OCI-LY3 (cell line): ENCODE measurements at regions not wholly inside any gene's neighbourhood (a gene's known extent, or its start where the extent isn't known, plus 50 kb on each side); places are given as distances from the start of the nearest gene placed in this dataset.

Experiments used
- H2AFZ ChIP-seq: fragments of 200-600, 300-600 bp; shearing (Covaris generic); 2 replicates; pipeline ENCODE4 v1.6.0; 2014; ENCODE audit warnings: antibody characterized with exemption, low read depth, low read length
- H3K27ac ChIP-seq: fragments of 200-600, 300-600 bp; sonication (generic); 2 replicates; pipeline ENCODE4 v1.5.1; 2014; ENCODE audit warnings: mild to moderate bottlenecking, low read length, moderate library complexity, mixed read lengths
- H3K27me3 ChIP-seq: fragments of 200-600, 300-600 bp; sonication (generic); 2 replicates; pipeline ENCODE4 v1.6.1; 2014; ENCODE audit warnings: low read depth, low read length, mixed read lengths
- H3K36me3 ChIP-seq: fragments of 200-600, 300-600 bp; sonication (generic); replicated peaks from 2 replicates; pipeline ENCODE3; 2014; ENCODE audit warnings: low read depth, low read length, mixed read lengths
- H3K4me1 ChIP-seq: fragments of 300-600, 200-600 bp; sonication (generic); 2 replicates; pipeline ENCODE4 v1.6.1; 2014; ENCODE audit warnings: low read length, mixed read lengths
- H3K4me2 ChIP-seq: fragments of 200-600, 300-600 bp; sonication (generic); 2 replicates; pipeline ENCODE4 v1.6.1; 2014; ENCODE audit warnings: low read length, mixed read lengths
- H3K4me3 ChIP-seq: fragments of 300-600, 200-600 bp; sonication (generic); 2 replicates; pipeline ENCODE4 v1.5.1; 2014; ENCODE audit warnings: antibody characterized with exemption, mild to moderate bottlenecking, low read length, moderate library complexity
- H3K79me2 ChIP-seq: fragments of 300-600, 200-600 bp; shearing (Covaris generic); 2 replicates; pipeline ENCODE4 v1.6.1; 2014; ENCODE audit warnings: mild to moderate bottlenecking, low read length, mixed read lengths
- H3K9ac ChIP-seq: fragments of 300-600, 200-600 bp; shearing (Covaris generic); 2 replicates; pipeline ENCODE4 v1.6.0; 2014; ENCODE audit warnings: mild to moderate bottlenecking, low read length, moderate library complexity
- H3K9me3 ChIP-seq: fragments of 200-600, 300-600 bp; shearing (Covaris generic); 2 replicates; pipeline ENCODE4 v1.6.1; 2014; ENCODE audit warnings: low read length, mixed read lengths; ENCODE audit not compliant: insufficient read depth
- H4K20me1 ChIP-seq: fragments of 200-600, 300-600 bp; sonication (generic); 2 replicates; pipeline ENCODE4 v1.6.1; 2016; ENCODE audit warnings: low read length, mixed read lengths; ENCODE audit not compliant: insufficient read depth
- CTCF ChIP-seq: fragments of 200-600, 300-600 bp; sonication (generic); IDR thresholded peaks from 2 replicates; pipeline ENCODE4 v1.5.1; 2014; ENCODE audit warnings: antibody characterized with exemption, low read length, low read depth
- EZH2phosphoT487 ChIP-seq: fragments of 200-600 bp; shearing (Covaris generic); IDR thresholded peaks from 2 replicates; pipeline ENCODE4 v1.6.1; 2018; ENCODE audit warnings: antibody characterized with exemption, mixed run types, low read depth

GRCh38 chr4:106762666-106763443 is 273.3 kb downstream of the DKK2 start:
- H3K36me3 ChIP-seq, result no peaks in the 10 kb centered on the region
- H3K4me3 ChIP-seq, result no peak overlapping the region
- no peaks in the 10 kb centered on the region for H3K27me3 ChIP-seq
- TF ChIP-seq CTCF (no peak), EZH2phosphoT487 (no peak)
- no peak overlapping the region for H3K4me2 ChIP-seq
- H4K20me1 ChIP-seq, result no peaks in the 10 kb centered on the region
- H2AFZ ChIP-seq, result no peak overlapping the region
- H3K27ac ChIP-seq, result no peak overlapping the region
- H3K4me1 ChIP-seq, result no peaks in the 10 kb centered on the region
- no peaks in the 10 kb centered on the region for H3K79me2 ChIP-seq
- no peaks in the 10 kb centered on the region for H3K9me3 ChIP-seq
- no peak overlapping the region for H3K9ac ChIP-seq

DNA sequence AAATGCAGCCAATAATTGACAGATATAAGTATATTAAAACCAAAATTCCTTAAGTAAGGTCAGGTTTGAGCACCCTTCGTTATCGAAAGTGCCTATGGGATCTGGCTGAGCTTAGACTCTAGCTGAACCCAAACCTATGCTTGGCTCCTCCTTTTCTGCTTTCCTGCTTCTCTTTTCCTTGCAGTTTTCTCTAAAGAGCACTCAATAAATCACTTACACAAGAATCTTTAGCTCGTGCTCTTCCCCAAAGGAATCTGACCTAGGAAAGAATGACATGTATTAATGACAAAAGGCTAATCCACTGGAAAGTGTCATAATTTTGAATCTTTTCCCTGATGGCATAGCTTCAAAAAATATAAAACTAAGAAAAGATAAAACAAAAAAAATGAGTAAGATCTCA is 282.7 kb downstream of the DKK2 start:
- no peak overlapping the region for H3K27ac ChIP-seq
- TF ChIP-seq CTCF (no peak), EZH2phosphoT487 (no peak)
- H3K4me3 ChIP-seq, result no peak overlapping the region
- no peaks in the 10 kb centered on the region for H3K79me2 ChIP-seq
- H3K4me2 ChIP-seq, result no peak overlapping the region
- H3K9ac ChIP-seq, result no peak overlapping the region
- no peak overlapping the region for H2AFZ ChIP-seq
- H3K9me3 ChIP-seq, result no peaks in the 10 kb centered on the region
- H3K27me3 ChIP-seq, result no peaks in the 10 kb centered on the region
- H3K4me1 ChIP-seq, result no peaks in the 10 kb centered on the region
- no peaks in the 10 kb centered on the region for H4K20me1 ChIP-seq
- H3K36me3 ChIP-seq, result no peaks in the 10 kb centered on the region

GRCh38 chr4:106746451-106746850 is 289.7 kb downstream of the DKK2 start:
- Histone ChIP-seq H3K4me3 (no peak overlapping the region), H3K9ac (no peak overlapping the region), H3K4me2 (no peak overlapping the region)

GRCh38 chr4:106738121-106738520 is 298.0 kb downstream of the DKK2 start:
- no peaks in the 10 kb centered on the region for H3K4me1 ChIP-seq
- no peaks in the 10 kb centered on the region for H3K27me3 ChIP-seq
- no peaks in the 10 kb centered on the region for H3K9me3 ChIP-seq
- H2AFZ ChIP-seq, result no peak overlapping the region
- no peak overlapping the region for H3K27ac ChIP-seq
- no peaks in the 10 kb centered on the region for H3K36me3 ChIP-seq
- no peak overlapping the region for H3K4me2 ChIP-seq
- H3K79me2 ChIP-seq, result no peaks in the 10 kb centered on the region
- no peak overlapping the region for H3K4me3 ChIP-seq
- no peak overlapping the region for H3K9ac ChIP-seq
- TF ChIP-seq EZH2phosphoT487 (no peak), CTCF (no peak)
- H4K20me1 ChIP-seq, result no peaks in the 10 kb centered on the region

More at GRCh38 chr4:106746451-106746850, 289.7 kb downstream of the DKK2 start:
- Histone ChIP-seq H3K4me1 (peaks cover 10% of the 10 kb centered on the region), H4K20me1 (no peaks in the 10 kb centered on the region), H3K27me3 (no peaks in the 10 kb centered on the region), H3K9me3 (no peaks in the 10 kb centered on the region), H3K79me2 (no peaks in the 10 kb centered on the region), H2AFZ (no peak overlapping the region), H3K27ac (no peak overlapping the region), H3K36me3 (no peaks in the 10 kb centered on the region)
- no peak for TF ChIP-seq EZH2phosphoT487
- TF ChIP-seq CTCF, result no peak
